SJCRH30 (cell line): ENCODE measurements at regions not wholly inside any gene's neighbourhood (a gene's known extent, or its start where the extent isn't known, plus 50 kb on each side); places are given as distances from the start of the nearest gene placed in this dataset.
"Not testable (repeated sequence)": the region's sequence is repeated elsewhere in the genome, so short reads cannot be mapped to it uniquely, and the experiment has no call there.

Experiments used
- DNase-seq, 2 experiments: peaks; one replicate each; pipeline ENCODE4 v3.0.0-alpha.2; 2015 to 2020
- H3K27ac ChIP-seq: fragments of 250-450 bp; sonication (Bioruptor Pico); 2 replicates; pipeline ENCODE4 v1.5.1; 2020; ENCODE audit warnings: mild to moderate bottlenecking, moderate library complexity
- H3K27me3 ChIP-seq: fragments of 250-450 bp; sonication (Bioruptor Pico); 2 replicates; pipeline ENCODE4 v1.5.1; 2020; ENCODE audit warnings: mild to moderate bottlenecking, moderate library complexity
- H3K36me3 ChIP-seq: fragments of 250-450 bp; sonication (Bioruptor Pico); 2 replicates; pipeline ENCODE4 v1.5.1; 2020; ENCODE audit warnings: mild to moderate bottlenecking, moderate library complexity
- H3K4me1 ChIP-seq: fragments of 250-450 bp; sonication (Bioruptor Pico); 2 replicates; pipeline ENCODE4 v1.5.1; 2020; ENCODE audit warnings: mild to moderate bottlenecking, moderate library complexity
- H3K4me3 ChIP-seq: fragments of 250-450 bp; sonication (Bioruptor Pico); 2 replicates; pipeline ENCODE4 v1.5.1; 2020; ENCODE audit warnings: mild to moderate bottlenecking, moderate library complexity
- H3K9me3 ChIP-seq: fragments of 250-450 bp; sonication (Bioruptor Pico); replicated peaks from 2 replicates; pipeline ENCODE4 v1.5.1; 2020; ENCODE audit warnings: mild to moderate bottlenecking, moderate library complexity

DNA sequence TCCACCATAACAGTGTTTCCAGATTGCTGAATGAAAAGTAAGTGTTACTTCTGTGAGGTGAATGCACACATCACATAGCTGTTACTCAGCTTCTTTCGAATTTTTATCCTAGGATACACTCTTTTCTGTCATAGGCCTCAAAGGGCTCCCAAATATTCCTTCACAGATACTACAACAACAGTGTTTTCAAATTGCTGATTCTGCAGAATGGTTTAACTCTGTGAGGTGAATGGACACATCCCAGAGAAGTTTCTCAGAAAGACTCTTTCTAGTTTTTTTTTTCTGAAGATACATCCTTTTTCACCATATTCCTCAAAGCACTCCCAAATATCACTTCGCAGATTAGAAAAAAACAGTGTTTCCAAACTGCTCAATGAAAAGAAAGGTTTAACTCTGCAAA lies 221.1 kb downstream of the OR4A5 start:
- Histone ChIP-seq H3K9me3 (0 out of 2 replicates have a peak, but pooled peaks cover 2% of the 10 kb centered on the region), H3K27ac (no peak overlapping the region), H3K36me3 (no peaks in the 10 kb centered on the region), H3K4me3 (no peak overlapping the region), H3K4me1 (no peaks in the 10 kb centered on the region), H3K27me3 (no peaks in the 10 kb centered on the region)
- no peak for DNase-seq

DNA sequence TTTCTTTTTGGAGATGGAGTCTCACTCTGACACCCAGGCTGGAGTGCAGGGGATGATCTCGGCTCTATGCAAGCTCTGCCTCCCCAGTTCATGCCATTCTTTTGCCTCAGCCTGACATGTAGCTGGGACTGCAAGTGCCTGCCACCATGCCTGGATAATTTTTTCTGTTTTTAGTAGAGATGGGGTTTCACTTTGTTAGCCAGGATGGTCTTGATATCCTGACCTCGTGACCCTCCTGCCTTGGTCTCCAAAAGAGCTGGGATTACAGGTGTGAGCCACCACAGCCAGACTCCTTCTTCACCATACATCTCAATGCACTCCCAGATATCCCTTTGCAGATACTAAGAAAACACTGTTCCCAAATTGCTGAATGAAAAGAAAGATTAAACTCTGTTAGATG lies 224.3 kb downstream of the OR4A5 start:
- Histone ChIP-seq H3K27ac (no peak overlapping the region), H3K4me3 (no peak overlapping the region), H3K36me3 (no peaks in the 10 kb centered on the region), H3K9me3 (no peaks in the 10 kb centered on the region), H3K27me3 (no peaks in the 10 kb centered on the region), H3K4me1 (no peaks in the 10 kb centered on the region)
- no peak for DNase-seq

DNA sequence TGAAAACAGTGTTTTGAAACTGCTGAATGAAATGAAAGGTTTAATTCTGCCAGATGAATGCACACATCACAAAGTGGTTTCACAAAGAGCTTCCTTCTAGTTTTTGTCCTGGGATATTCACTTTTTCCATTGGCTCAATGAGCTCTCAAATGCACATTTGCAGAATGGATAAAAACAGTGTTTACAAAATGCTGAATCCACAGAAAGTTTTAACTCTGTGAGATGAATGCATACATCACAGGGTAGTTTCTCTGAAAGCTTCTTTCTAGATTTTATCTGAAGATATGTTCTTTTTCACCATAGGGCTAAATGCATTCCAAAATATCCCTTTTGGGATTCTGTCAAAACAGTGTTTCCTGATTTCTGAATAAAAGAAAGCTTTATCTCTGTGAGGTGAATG lies 237.6 kb downstream of the OR4A5 start:
- 0 out of 2 replicates have a peak, but pooled peaks cover 6% of the 10 kb centered on the region for H3K9me3 ChIP-seq
- no peak overlapping the region for H3K27ac ChIP-seq
- no peak overlapping the region for H3K4me3 ChIP-seq
- no peak for DNase-seq
- H3K36me3 ChIP-seq, result no peaks in the 10 kb centered on the region
- H3K27me3 ChIP-seq, result no peaks in the 10 kb centered on the region
- H3K4me1 ChIP-seq, result no peaks in the 10 kb centered on the region

DNA sequence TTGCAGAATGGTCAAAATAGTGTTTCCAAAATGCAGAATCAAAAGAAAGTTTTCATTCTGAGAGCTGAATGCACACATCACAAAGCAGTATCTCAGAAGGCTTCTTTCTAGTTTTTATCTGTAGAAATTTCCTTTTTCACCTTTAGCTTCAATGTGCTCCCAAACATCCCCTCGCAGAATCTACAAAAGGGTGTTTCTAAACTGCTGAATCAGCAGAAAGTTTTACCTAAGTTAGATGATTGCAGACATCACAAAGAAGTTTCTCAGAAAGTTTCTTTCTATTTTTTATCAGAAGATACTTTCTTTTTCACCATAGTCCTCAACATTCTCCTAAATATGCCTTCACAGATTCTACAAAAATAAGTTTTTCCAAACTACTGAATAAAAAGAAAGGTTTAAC lies 239.8 kb downstream of the OR4A5 start:
- Histone ChIP-seq H3K36me3 (no peaks in the 10 kb centered on the region), H3K27ac (no peak overlapping the region), H3K4me1 (no peaks in the 10 kb centered on the region), H3K27me3 (no peaks in the 10 kb centered on the region), H3K4me3 (no peak overlapping the region), H3K9me3 (0 out of 2 replicates have a peak, but pooled peaks cover 6% of the 10 kb centered on the region)
- no peak for DNase-seq

DNA sequence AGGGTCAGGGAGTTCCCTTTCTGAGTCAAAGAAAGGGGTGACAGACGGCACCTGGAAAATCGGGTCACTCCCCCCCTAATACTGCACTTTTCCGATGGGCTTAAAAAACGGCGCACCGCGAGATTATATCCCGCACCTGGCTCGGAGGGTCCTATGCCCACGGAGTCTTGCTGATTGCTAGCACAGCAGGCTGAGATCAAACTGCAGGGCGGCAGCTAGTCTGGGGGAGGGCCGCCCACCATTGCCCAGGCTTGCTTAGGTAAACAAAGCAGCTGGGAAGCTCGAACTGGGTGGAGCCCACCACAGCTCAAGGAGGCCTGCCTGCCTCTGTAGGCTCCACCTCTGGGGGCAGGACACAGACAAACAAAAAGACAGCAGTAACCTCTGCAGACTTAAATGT lies 240.5 kb downstream of the OR4A5 start:
- not testable (repeated sequence) for H3K4me3 ChIP-seq, H3K27ac ChIP-seq, DNase-seq, H3K4me1 ChIP-seq, H3K27me3 ChIP-seq, H3K36me3 ChIP-seq, H3K9me3 ChIP-seq

DNA sequence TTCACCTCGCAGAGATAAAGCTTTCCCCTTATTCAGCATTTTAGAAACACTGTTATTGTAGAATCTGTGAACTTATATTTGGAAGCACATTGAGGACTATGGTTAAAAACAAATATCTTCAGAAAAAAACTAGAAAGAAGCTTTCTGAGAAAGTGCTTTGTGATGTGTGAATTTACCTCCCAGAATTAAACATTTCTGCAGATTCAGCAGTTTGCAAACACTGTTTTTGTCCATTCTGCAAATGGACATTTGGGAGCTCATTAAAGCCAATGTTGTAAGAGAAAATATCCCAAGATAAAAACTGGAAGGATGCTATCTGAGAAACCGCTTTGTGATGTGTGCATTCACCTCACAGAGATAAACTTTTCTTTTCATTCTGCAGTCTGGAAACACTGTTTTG lies 272.7 kb downstream of the OR4A5 start:
- Histone ChIP-seq H3K36me3 (no peaks in the 10 kb centered on the region), H3K4me3 (no peak overlapping the region), H3K4me1 (no peaks in the 10 kb centered on the region), H3K9me3 (peaks cover 16% of the 10 kb centered on the region; the same call in 1 of the 2 replicates), H3K27me3 (no peaks in the 10 kb centered on the region), H3K27ac (no peak overlapping the region)
- no peak for DNase-seq

DNA sequence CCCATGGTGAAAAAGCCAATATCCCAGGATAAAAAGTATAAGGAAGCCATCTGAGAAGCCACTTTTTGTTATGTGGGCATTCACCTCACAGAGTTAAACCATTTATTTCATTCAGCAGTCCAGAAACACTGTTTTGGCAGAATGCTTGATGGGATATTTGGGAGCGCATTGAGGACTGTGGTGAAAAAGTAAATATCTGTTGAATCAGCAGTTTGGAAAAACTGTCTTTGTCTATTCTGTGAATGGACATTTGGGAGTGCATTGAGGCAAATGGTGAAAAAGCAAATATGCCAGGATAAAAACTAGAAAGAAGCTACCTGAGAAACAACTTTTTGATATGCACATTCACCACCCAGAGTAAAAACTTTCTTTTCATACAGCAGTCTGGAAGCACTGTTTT lies 276.2 kb upstream of the TRIM48 start:
- Histone ChIP-seq H3K9me3 (no peaks in the 10 kb centered on the region; the same call in 1 of the 2 replicates), H3K4me1 (no peaks in the 10 kb centered on the region), H3K4me3 (no peak overlapping the region), H3K27me3 (no peaks in the 10 kb centered on the region), H3K27ac (no peak overlapping the region), H3K36me3 (no peaks in the 10 kb centered on the region)
- DNase-seq, result no peak

DNA sequence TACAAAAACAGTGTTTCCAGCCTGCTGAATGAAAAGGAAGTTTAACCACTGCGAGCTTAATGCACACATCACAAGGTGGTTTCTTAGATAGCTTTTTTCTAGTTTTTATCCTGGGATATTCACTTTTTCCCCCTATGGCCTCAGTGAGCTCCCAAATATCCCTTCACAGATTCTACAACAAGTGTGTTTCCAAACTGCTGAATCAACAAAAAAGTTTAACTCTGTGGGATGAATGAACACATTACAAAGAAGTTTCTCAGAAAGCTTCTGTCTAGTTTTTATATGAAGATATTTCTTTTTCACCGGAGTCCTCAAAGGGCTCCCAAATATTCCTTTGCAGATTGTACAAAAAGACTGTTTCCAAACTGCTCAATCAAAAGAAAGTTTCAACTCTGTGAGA lies 233.1 kb upstream of the TRIM48 start:
- H3K9me3 ChIP-seq, result not testable (repeated sequence)

DNA sequence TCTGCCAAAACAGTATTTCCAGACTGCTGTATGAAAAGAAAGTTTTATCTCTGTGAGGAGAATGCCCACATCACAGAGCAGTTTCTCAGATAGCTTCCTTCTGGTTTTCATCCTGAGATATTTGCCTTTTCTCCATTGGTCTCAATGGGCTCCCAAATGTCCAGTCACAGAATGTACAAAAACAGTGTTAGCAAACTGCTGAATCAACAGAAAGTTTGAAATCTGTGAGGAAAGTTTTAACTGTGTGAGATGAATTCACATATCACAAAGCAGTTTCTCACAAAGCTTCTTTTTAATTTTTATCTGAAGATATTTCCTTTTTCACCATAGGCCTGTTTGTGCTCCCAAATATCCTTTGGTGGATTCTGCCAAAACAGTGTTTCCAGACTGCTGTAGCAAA lies 207.2 kb upstream of the TRIM48 start:
- no peak for DNase-seq
- H3K9me3 ChIP-seq, result peaks cover 21% of the 10 kb centered on the region
- no peak overlapping the region for H3K4me3 ChIP-seq
- no peaks in the 10 kb centered on the region for H3K36me3 ChIP-seq
- no peaks in the 10 kb centered on the region for H3K4me1 ChIP-seq
- H3K27ac ChIP-seq, result no peak overlapping the region
- H3K27me3 ChIP-seq, result no peaks in the 10 kb centered on the region

More for the DNA sequence above, 233.1 kb upstream of the TRIM48 start:
- not testable (repeated sequence) for H3K4me1 ChIP-seq, H3K27ac ChIP-seq, H3K36me3 ChIP-seq, H3K4me3 ChIP-seq, DNase-seq, H3K27me3 ChIP-seq

DNA sequence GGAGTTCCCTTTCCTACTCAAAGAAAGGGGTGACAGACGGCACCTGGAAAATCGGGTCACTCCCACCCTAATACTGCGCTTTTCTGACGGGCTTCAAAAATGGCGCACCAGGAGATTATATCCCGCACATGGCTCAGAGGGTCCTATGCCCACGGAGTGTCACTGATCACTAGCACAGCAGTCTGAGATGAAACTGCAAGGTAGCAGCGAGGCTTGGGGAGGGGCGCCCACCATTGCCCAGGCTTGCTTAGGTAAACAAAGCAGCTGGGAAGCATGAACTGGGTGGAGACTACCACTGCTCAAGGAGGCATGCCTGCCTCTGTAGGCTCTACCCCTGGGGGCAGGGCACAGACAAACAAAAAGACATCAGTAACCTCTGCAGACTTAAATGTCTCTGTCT lies 177.4 kb upstream of the TRIM48 start:
- not testable (repeated sequence) for DNase-seq, H3K4me1 ChIP-seq, H3K27ac ChIP-seq

DNA sequence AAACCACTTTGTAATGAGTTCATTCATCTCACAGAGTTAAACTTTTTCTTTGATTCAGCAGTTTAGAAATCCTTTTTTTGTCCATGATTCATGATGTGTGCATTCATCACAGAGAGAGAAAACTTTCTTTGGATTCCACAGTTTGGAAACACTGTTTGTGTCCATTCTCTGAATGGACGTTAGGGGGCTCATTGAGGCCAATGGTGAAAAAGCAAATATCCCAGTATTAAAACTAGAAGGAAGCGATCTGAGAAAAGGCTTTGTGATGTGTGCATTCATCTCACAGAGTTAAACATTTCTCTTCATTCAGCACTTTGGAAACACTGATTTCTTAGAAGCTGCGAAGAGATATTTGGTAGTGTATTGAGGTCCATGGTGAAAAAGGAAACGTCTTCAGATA lies 155.6 kb upstream of the TRIM48 start:
- DNase-seq, result peak in 1 of 2 experiments; percentile 1
- no peaks in the 10 kb centered on the region for H3K36me3 ChIP-seq
- H3K9me3 ChIP-seq, result no peaks in the 10 kb centered on the region
- H3K4me3 ChIP-seq, result no peak overlapping the region
- H3K4me1 ChIP-seq, result no peaks in the 10 kb centered on the region
- no peak overlapping the region for H3K27ac ChIP-seq
- H3K27me3 ChIP-seq, result no peaks in the 10 kb centered on the region

More for the DNA sequence above, 177.4 kb upstream of the TRIM48 start:
- not testable (repeated sequence) for H3K27me3 ChIP-seq, H3K9me3 ChIP-seq, H3K4me3 ChIP-seq, H3K36me3 ChIP-seq
